ENCODE measurements at regions not wholly inside any gene's neighbourhood (a gene's known extent, or its start where the extent isn't known, plus 50 kb on each side); places are given as distances from the start of the nearest gene placed in this dataset.

GRCh38 chr16:7171151-7171550 lies 161.5 kb upstream of the RBFOX1 start:
- TF ChIP-seq YY1 (IDR thresholded peaks at IDR 0.05; ENCODE audit: insufficient read depth, insufficient read length) (no peak), SUZ12 (IDR thresholded peaks at IDR 0.05; ENCODE audit: extremely low read depth, insufficient read depth, insufficient read length) (no peak)
